ENCODE measurements at regions not wholly inside any gene's neighbourhood (a gene's known extent, or its start where the extent isn't known, plus 50 kb on each side); places are given as distances from the start of the nearest gene placed in this dataset.

GRCh38 chr1:42037161-42037560 lies 116.0 kb upstream of the GUCA2B start:
- TF ChIP-seq CTCF (IDR thresholded peaks at IDR 0.05) = no peak
- no peak for TF ChIP-seq EZH2phosphoT487 (IDR thresholded peaks at IDR 0.05)
- no peak for TF ChIP-seq EZH2 (IDR thresholded peaks at IDR 0.05)

Measured in neural progenitor cell (in vitro differentiated cells).